HG03159 (cell line): ENCODE measurements at regions not wholly inside any gene's neighbourhood (a gene's known extent, or its start where the extent isn't known, plus 50 kb on each side); places are given as distances from the start of the nearest gene placed in this dataset.

Source experiments
- ATAC-seq: cut with Tn5 transposase; IDR thresholded peaks from one replicate; pipeline ENCODE4 v1.9.1; 2021; ENCODE audit warnings: mild to moderate bottlenecking, moderate library complexity; ENCODE audit not compliant: unreplicated experiment

DNA sequence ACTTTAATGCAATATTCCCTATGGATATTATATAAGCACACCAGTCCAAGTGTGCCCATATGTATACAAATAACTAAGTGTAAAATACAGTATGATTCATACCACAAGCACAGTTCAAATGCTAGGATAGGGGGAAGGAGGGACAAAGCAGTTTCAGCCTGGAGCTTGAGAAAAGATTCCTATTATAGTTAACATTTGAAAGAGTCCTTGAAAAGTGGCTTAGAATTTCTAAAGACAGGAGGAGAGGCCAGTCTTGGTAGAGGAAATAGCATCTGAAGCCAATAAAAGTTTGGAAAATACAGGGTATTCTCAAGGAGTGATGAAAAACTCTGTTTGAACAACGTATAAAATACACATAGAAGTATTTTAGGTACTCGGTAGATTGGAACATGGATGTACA, 173.4 kb upstream of the CWC22 start:
- no peak for ATAC-seq

DNA sequence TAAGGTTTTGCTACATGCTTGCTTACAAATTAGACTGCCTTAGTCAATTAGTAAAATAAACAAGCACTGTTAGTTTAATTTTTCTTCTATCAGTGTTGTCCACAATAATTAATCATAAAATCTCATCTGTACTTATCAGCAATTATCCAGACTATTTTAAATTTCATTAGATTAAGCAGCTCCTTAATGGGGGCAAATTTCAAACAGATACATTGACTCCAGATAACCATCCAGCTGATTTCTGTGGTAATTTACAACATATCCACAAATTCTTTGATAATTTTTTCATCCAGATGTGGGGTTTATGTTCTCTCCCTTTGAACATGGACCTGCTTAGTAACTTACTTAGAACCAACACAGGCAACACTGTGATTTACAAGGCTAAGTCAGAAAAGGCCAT, 170.4 kb upstream of the CWC22 start:
- no peak for ATAC-seq

DNA sequence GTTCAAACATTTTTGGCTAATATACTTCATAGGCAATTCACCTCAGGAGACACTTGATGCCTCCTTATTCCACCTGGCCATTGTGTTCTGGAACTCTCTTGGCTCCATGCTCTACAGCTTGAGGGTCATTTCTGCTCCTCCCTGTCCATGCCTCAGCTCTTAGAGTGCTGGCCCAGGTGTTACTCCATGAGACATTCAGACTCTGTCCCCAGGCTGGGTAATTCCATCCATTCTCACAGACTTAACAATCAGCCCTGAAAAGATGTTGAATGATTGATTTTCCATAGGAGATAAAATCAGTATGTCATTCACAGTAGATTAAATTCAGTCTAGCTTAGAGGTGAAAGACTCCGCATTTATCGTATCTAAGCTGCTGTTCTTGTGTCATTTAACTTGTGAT, 168.6 kb upstream of the CWC22 start:
- ATAC-seq = no peak

DNA sequence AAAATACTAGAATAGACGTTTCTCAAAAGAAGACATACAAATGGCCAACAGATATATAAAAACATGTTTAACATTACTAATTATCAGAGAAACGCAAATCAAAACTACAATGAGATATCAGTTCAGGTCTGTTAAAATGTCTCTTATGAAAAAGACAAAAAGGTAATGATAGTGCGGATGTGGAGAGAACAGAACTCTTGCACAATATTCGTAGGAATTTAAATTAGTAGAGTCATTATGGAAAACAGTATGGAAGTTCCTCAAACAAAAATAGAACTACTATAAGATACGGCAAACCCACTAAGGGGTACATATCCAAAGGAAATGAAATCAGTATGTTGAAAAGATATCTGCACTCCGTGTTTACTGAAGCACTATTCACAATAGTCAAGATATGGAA, 167.5 kb upstream of the CWC22 start:
- ATAC-seq = no peak

DNA sequence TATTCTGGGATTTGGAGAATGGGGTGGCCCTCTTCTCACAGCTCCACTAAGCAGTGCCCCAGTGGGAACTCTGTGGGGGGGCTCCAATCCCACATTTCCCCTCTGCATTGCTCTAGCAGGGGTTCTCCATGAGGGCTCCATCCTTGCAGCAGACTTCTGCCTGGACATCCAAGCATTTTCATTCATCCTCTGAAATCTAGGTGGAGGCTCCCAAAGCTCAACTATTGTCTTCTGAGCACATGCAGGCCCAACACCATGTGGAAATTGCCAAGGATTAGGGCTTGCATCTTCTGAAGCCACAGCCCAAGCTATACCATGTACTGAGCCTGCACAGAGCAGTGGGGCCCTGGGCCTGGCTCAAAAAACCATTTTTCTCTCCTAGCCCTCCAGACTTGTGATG, 162.4 kb upstream of the CWC22 start:
- ATAC-seq = no peak

DNA sequence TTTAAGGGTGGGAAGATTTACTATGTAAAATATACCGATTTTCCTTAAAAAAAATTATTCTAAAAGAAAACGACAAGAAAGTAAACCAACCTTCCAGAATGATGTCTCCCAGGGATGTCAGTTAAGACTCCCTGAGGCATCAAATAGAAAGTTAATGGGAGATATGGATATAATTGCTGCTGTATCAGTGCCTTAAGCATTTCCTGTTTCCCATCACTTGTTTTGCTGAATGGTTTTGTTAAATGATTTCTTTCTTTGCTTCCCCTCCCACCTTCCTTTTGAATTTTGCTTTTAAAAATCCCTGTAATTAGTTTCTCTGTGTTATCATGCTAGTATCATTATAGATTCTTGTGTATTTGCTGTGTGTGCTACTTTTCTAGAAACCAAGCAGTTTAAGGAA, 154.3 kb upstream of the CWC22 start:
- no peak for ATAC-seq

DNA sequence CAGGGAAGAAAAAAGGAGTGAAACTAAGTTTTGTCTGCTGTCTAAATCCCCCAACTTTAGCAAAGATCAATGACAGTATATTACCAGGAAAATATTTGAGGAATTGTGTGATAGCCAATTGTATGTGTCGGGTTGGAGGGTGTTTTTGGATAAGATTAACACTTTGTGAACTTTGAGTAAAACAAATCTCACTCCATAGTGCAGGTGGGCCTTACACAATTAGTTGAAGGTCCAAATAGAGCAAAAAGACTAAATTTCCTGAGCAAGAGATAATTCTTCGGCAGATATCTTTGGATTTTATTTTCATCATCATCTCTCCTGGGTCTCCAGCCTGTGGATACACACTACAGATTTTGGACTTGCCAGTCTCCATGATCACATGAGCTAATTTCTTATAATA, 152.8 kb upstream of the CWC22 start:
- no peak for ATAC-seq

DNA sequence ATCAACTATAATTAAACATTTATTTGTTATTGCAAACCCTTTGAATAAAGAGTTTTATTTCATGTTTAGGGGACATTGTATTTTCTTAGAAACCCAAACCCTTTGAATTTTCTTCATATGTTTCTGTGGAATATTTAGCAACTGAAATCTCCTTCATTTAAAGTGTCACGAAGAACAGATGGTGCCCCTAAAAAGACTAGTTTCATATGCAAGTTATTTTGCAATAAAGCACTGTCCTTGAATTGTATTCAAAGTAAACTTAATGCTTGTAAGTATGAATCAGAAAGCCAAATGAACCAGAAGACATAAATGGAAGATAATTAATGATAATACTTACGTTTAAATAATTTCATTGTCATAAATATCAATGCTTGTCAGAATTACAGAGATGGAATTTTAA, 151.9 kb upstream of the CWC22 start:
- no peak for ATAC-seq

DNA sequence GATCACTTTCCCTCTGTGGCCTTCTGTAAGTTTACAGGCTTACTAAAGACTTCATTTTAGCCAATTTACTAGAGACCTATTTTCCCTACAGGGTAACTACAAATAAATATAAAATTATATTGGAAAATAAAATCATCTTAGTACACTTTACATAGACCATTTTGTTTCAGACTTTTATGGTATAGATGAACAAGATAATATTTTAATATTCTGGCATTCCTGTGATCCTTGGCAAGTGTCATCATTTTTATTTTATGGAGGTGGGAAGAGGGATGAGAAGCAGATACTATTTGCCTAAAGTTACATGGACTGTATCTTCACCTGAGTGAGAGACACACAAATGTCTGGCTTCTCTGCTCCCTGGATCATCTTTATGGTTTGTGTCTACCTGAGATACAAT, 149.6 kb upstream of the CWC22 start:
- ATAC-seq = no peak

DNA sequence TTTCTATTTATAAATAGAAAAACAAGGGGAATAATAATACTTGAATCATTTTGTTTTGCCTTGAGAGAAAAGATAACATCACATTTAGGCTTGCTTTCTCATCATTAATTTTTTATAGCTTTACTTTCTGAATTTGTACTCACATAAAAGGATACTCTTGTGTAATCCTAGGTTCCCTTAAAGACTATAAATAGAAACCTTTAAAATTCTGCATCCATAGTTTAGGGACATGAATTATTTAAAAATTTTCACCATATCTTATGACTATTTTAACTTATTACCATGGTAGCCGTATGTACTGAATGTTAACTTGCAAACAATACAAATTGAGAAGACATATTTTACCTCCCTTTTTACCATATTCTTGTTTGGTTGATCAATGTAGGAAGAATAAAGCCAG, 143.5 kb upstream of the CWC22 start:
- no peak for ATAC-seq

DNA sequence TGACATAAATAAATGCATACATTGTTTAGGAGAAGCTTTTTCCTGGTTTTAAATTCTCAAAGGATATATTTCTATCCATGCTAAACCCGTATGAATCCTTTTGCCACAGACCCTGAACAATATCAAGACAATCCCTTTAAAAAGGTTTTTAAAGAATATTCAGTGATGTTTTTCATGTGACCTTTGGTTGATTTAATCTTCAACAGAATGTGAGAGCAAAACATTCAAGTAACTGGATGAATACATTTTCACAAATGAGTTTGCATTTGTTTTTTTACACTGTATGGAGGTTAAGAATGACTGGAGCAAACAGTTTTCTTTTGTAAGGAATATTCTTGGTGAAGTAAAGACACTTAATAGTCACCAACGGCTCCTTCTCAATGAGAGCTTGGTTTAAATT, 139.4 kb upstream of the CWC22 start:
- no peak for ATAC-seq

DNA sequence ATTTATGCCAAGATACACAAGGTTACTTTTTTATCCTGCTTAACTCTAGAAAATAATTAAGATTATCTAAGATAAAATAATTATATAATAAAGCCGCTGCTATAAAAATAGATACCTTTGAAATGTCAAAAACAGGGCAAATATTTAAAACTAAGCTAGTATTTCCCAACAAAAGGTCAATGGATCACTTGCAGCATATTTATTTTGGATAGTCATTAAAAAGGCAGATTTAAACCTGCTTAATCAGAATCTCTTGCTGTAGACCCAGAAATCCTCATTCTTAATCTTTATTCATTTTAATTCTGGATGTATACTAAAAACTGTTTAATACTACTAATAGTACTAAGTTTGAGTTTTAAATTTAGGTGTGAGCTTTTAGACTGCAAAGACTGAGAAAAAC, 139.0 kb upstream of the CWC22 start:
- no peak for ATAC-seq

DNA sequence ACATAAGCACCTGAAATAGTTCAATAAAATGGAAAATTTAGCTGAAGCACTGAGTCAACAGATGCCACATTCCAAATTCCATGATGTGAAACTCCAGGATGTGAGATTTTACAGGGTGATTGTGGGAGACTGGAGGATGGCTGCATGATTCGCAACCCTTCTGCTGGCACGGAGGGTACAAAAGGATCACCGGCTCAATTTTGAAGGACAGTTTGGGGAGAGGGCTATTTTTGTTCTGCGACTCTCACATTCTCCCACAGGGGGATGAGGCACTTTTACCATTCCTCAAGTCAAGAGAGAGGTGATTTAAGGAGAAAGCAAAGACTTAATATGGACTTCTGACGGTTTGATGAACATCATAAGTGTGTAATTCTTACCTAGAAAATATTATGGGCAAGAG, 138.1 kb upstream of the CWC22 start:
- ATAC-seq = no peak

DNA sequence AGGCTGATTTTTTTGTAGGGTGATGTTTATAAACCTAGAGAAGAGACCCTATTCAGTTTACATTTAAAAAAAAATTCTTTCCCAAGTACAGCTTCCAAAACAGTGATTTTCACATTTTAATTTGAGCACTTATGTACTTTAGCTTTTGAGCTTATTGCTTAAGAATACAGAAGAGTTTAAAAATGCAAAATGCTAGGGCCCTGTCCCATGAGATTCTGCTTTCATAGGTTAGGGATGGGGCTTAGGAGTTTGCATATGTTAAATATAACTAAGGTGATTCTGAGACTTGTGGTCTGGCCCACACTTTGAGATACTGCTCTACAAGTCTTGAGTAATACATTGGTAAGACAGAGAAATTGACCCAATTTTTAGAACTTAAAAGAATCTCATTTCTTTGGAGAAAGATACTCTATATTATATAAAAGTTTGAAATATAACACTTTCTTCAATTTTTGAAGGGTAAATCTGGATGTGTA, 137.3 kb upstream of the CWC22 start:
- no peak for ATAC-seq

DNA sequence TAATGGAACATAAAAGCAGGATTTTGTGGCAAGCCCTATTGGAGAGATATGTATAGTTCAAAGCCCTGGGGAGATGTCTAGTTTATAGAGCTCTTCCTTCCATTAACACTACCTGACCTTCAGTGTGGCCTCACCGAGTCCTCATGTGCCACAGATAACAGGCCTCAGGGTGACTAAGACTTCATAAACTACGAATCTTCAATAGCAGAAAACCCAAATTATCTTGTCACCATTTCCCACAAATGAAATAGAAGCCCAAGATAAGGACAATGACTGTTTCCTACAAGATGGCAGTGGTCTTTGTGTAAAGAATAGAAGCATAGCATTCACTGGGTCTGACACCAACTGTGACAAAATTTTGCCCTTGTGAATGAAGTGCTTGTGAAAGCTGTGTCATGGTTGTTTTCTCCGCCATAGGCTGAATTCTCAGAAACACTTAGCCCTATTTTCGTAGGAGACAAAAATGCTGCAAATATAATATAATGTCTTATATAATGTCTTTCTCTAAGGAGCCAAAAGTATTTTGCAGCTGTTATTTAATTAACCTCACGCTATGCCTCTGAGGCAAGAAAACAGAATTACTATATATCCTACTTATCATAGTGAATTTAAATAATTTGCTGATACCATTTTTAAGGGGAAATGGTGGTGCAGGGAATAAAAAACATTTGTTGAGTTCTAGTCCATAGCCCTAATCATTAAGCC, 136.7 kb upstream of the CWC22 start:
- no peak for ATAC-seq

DNA sequence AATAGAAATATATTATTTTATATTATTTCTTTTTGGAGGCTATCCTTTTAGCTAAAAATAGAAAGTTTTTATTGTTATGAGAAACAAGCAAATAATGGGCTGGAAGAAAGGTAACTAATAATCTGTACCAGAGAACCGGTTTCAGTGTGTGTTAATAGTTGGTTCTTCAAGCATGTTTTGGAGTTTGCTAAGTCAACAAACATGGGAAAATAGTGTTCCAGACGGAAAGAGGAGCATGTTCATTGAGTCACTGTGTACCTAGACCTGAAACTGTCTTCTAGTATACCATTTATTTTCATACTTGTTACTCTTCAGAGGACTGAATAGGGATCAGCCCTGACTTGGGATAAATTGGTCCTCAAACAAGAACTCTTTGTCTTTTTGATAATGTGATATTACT, 134.5 kb upstream of the CWC22 start:
- ATAC-seq = no peak

DNA sequence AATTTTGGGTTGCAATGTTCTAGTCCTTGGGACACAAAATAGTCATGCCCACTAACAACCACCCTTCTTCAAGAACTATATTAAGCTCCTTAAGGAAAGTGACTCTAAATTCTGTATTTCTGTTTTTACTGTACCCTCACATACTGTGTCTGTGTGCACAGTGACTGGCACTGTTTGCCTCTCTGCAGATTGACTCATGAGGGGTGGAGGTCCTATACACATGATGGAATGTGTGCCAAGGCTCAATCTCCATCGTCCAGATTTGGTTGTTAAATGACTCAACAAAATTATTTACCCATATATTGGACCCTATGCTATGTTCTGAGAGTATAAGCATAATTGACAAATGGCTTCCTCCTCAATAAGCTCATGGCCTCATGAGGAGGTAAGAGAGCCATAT, 126.6 kb upstream of the CWC22 start:
- ATAC-seq = no peak

DNA sequence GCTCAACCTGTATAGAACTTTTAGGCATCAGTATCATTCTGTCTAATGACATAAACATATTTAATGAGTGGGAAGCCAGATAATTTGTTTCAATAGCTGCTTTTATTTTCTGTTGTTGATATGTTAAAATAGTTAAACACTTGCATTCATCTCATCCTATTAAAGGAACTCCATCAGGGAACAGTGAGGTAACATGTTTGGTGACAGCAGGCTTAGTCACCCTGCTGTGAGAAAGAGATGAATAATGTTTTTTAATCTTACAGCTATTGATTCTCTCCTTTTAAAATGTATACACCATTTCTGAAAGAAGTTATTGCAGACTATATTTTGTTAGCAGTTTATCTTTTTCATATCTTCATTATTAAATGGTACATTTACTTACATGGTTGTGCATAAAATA, 123.3 kb upstream of the CWC22 start:
- no peak for ATAC-seq

DNA sequence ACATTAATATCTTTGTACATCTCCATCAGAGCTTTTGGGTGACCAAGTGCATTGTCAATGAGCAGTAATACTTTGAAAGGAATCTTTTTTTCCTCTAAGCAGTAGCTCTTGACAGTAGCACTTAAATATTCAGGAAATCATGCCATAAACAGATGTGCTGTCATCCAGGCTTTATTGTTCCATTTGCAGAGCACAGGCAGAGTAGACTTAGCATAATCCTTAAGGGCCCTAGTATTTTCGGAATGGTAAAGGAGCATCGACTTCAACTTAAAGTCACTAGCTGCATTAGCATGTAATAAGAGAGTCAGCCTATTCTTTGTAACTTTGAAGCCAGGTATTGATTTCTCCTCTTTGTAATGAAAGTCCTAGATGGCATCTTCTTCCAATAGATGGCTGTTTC, 121.8 kb upstream of the CWC22 start:
- ATAC-seq = no peak

DNA sequence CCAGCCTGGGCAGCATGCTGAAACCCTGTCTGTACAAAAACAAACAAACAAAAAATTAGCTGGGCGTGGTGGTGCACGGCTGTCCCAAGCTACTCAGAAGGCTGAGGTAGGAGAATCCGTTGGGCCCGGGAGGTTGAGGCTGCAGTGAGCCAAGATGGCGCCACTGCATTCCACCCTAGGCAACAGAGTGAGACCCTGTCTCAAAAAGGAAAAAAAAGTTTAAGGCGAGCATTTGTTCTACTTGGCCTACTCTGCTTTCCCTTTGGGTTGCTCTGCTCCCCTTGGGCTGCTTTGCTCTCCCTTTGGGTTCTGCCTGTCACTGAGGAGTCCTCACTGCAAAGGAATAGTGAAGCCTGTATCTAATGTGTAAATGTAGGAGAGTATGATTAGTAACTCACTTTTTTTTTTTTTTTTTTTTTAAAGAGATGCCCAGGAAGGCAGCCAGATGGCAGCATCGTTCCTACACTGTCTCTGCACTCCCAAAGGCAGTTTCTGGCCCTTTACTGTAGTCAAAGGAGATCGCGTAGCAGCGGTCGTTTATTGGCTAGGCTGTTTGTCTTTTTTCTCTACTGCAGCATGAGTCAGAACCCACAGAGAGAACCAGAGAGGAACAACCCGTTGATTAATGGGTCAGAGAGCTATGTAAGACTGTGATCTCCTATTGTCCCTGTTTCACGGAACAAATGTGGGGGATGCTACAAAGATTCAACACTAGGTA, 118.3 kb upstream of the CWC22 start:
- peak; percentile 74 for ATAC-seq

DNA sequence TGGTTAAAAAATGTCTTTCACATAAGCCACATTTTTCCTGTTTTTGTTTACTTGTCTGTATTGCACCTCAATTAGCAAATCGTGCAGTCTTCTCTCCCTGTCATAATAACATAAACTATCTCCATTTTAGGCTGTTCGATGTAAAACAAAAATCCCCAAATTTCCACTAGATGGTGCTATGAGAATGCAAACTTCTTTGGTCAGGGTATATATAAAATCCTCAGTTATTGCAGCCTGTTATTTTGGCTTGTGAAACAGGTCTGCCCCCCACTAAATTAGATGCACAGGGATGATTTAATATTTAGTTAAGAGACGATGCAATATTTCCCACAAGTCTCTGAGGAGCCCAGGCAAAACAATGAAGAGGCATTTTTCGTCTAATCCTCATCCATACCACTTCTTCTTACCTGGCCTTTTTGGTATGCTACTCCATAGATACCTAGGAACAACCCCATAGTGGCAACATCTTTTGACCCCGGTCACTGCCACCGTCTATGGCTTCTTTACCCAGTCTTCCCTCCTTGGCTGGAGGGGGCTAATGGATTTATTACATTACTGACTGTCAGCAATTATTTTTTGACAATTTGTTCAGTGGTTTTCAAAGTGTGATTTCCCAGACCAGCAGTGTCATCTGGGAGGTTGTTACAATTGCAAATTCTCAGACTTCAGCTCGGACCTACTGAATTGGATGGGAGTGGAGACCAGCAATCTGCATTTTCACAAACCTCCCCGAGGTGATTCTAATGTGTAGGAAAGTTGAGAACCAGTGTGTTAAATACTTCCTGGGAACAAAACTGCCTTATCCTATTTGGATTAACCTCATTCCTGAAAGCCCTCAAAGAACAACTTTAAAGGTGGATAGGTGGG, 117.4 kb upstream of the CWC22 start:
- peak; percentile 67 for ATAC-seq

DNA sequence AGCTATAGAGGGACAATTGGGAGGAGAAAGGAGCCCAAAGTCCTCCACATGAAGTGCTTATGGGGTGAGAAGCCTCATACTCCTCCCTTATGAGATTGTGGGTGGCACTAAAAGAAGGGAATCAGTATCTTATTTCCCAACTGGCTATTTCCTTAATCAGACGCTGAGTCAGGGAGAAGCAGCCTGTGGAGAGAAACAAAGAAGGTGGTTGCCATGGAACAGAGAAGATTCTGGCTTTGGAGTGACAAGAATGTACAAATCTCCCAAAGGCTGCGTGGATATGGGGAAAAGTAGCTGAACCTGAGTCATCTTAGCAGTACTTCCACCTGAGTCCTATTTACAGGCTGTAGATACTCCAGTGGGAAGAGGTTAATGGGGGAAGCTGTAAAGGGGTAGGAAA, 115.8 kb upstream of the CWC22 start:
- ATAC-seq = no peak
